Prostate gland (tissue), 2 donors: ENCODE measurements at regions not wholly inside any gene's neighbourhood (a gene's known extent, or its start where the extent isn't known, plus 50 kb on each side); places are given as distances from the start of the nearest gene placed in this dataset.

ENCODE experiments used
- POLR2AphosphoS5 ChIP-seq: sonication (generic); formaldehyde crosslinking; IDR thresholded peaks from one replicate; pipeline ENCODE4 v1.6.1; 2017; ENCODE audit warnings: antibody characterized with exemption
- TF ChIP-seq, protein P1 (sequence below), 4 experiments: fragments of 200-600 bp in 2 of 4; fragments of 450-650 bp in 2 of 4; sonication (generic) in 2 of 4; IDR thresholded peaks; 1 replicate in 3 of 4; 2 replicates in 1 of 4; pipeline ENCODE4 v1.5.1; 2016 to 2019; ENCODE audit warnings: antibody characterized with exemption in 4 of 4, mild to moderate bottlenecking in 2 of 4, moderate library complexity in 2 of 4

DNA sequence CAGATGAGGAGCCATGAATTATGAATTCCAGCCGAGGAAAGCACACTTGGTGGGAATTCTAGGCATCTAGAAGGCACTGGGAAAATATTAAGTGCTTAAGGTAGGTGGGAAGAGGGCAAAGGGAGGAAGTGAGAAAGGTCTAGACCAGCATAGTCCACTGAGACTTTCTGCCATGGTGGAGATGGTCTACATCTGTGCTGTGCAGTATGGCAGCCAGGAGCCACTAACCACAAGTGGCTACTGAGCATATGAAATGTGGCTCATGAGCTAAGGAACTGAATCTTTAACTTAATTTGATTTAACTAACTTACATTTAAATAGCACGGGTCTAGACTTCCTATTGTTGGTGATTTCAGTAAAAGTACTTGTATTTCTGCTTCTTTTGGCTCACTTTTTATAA is 82.5 kb upstream of the SEM1 start:
- TF ChIP-seq, protein P1, sequence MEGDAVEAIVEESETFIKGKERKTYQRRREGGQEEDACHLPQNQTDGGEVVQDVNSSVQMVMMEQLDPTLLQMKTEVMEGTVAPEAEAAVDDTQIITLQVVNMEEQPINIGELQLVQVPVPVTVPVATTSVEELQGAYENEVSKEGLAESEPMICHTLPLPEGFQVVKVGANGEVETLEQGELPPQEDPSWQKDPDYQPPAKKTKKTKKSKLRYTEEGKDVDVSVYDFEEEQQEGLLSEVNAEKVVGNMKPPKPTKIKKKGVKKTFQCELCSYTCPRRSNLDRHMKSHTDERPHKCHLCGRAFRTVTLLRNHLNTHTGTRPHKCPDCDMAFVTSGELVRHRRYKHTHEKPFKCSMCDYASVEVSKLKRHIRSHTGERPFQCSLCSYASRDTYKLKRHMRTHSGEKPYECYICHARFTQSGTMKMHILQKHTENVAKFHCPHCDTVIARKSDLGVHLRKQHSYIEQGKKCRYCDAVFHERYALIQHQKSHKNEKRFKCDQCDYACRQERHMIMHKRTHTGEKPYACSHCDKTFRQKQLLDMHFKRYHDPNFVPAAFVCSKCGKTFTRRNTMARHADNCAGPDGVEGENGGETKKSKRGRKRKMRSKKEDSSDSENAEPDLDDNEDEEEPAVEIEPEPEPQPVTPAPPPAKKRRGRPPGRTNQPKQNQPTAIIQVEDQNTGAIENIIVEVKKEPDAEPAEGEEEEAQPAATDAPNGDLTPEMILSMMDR (IDR thresholded peaks at IDR 0.05), result no peak
- TF ChIP-seq POLR2AphosphoS5, result no peak
